DND-41 (cell line): ENCODE measurements at regions not wholly inside any gene's neighbourhood (a gene's known extent, or its start where the extent isn't known, plus 50 kb on each side); places are given as distances from the start of the nearest gene placed in this dataset.

Experiments
- ATAC-seq: fragments of 200-7000 bp; cut with Tn5 transposase; 3 replicates; pipeline ENCODE4 v1.9.1; 2021; ENCODE audit warnings: low read depth; ENCODE audit not compliant: insufficient read depth
- DNase-seq: peaks from one replicate; pipeline ENCODE4 v3.0.0-alpha.2; 2020
- H2AFZ ChIP-seq: 2 replicates; pipeline ENCODE4 v1.6.0; 2012; ENCODE audit warnings: low read depth, low read length
- H3K27ac ChIP-seq: 2 replicates; pipeline ENCODE4 v1.5.1; 2012; ENCODE audit warnings: low read length, inconsistent platforms
- H3K27me3 ChIP-seq: fragments of 200-600 bp; sonication (generic); 2 replicates; pipeline ENCODE4 v1.6.0; 2012; ENCODE audit warnings: low read length, mild to moderate bottlenecking, inconsistent platforms; ENCODE audit not compliant: insufficient read depth, poor library complexity
- H3K36me3 ChIP-seq: 2 replicates; pipeline ENCODE4 v1.5.1; 2012; ENCODE audit warnings: low read length, inconsistent platforms; ENCODE audit not compliant: insufficient read depth
- H3K4me1 ChIP-seq: 2 replicates; pipeline ENCODE4 v1.5.1; 2012; ENCODE audit warnings: mild to moderate bottlenecking, low read length; ENCODE audit not compliant: insufficient read depth
- H3K4me2 ChIP-seq: 2 replicates; pipeline ENCODE4 v1.6.0; 2012; ENCODE audit warnings: mild to moderate bottlenecking, moderate library complexity, low read length, inconsistent platforms; ENCODE audit not compliant: insufficient read depth
- H3K4me3 ChIP-seq, 2 experiments: fragments of 200-600 bp in 1 of 2; shearing (Covaris generic) in 1 of 2; 2 replicates each; pipeline ENCODE4 v1.5.1; 2012 to 2016; ENCODE audit warnings: inconsistent platforms in 2 of 2, low read length in 2 of 2, mild to moderate bottlenecking in 2 of 2, low read depth in 1 of 2, moderate library complexity in 1 of 2
- H3K79me2 ChIP-seq: 2 replicates; pipeline ENCODE4 v1.6.0; 2012; ENCODE audit warnings: low read length, inconsistent platforms; ENCODE audit not compliant: insufficient read depth
- H3K9ac ChIP-seq: 2 replicates; pipeline ENCODE4 v1.6.0; 2012; ENCODE audit warnings: low read depth, mild to moderate bottlenecking, inconsistent platforms, low read length, moderate library complexity
- H3K9me3 ChIP-seq: 2 replicates; pipeline ENCODE4 v1.5.1; 2012; ENCODE audit warnings: low read length, moderate library complexity, mild to moderate bottlenecking, inconsistent platforms; ENCODE audit not compliant: insufficient read depth, severe bottlenecking
- H4K20me1 ChIP-seq: 2 replicates; pipeline ENCODE4 v1.6.0; 2012; ENCODE audit warnings: low read length; ENCODE audit not compliant: insufficient read depth
- EZH2 ChIP-seq: IDR thresholded peaks from 3 replicates; pipeline ENCODE4 v1.6.1; 2012; ENCODE audit warnings: borderline replicate concordance, low read depth, mild to moderate bottlenecking, moderate library complexity, low read length, inconsistent platforms; ENCODE audit not compliant: severe bottlenecking
- TF ChIP-seq, protein P1 (sequence below): IDR thresholded peaks from 2 replicates; pipeline ENCODE4 v1.5.1; 2012; ENCODE audit warnings: borderline replicate concordance, low read length, moderate library complexity, mild to moderate bottlenecking; ENCODE audit not compliant: poor library complexity, severe bottlenecking; ENCODE audit errors: extremely low read depth

DNA sequence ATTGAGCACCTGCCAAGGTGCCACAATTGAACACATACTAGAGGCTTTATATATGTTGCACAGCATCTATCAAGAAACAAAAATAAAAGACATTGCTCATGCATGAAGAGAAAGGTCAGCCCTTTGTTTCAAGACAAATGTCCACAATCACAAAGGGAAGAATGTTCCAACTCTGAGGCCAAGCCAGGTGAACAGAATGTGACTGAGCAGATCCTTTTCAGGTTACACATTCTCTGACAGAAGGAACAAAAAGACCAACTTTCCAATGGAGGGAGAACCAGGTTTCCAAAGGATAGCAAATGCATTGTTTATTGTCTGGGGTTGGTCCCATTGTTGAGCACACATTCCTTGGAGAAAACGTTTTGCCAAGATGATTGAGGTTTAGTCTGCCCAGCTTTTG is 50.2 kb upstream of the FAM174B start:
- no peak overlapping the region for H3K9ac ChIP-seq
- H2AFZ ChIP-seq: no peak overlapping the region
- H3K27me3 ChIP-seq: no peaks in the 10 kb centered on the region
- no peak for TF ChIP-seq EZH2
- TF ChIP-seq, protein P1, sequence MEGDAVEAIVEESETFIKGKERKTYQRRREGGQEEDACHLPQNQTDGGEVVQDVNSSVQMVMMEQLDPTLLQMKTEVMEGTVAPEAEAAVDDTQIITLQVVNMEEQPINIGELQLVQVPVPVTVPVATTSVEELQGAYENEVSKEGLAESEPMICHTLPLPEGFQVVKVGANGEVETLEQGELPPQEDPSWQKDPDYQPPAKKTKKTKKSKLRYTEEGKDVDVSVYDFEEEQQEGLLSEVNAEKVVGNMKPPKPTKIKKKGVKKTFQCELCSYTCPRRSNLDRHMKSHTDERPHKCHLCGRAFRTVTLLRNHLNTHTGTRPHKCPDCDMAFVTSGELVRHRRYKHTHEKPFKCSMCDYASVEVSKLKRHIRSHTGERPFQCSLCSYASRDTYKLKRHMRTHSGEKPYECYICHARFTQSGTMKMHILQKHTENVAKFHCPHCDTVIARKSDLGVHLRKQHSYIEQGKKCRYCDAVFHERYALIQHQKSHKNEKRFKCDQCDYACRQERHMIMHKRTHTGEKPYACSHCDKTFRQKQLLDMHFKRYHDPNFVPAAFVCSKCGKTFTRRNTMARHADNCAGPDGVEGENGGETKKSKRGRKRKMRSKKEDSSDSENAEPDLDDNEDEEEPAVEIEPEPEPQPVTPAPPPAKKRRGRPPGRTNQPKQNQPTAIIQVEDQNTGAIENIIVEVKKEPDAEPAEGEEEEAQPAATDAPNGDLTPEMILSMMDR: no peak
- H3K79me2 ChIP-seq: no peaks in the 10 kb centered on the region
- no peaks in the 10 kb centered on the region for H3K9me3 ChIP-seq
- no peaks in the 10 kb centered on the region for H3K36me3 ChIP-seq
- H3K27ac ChIP-seq: no peak overlapping the region
- no peak overlapping the region for H3K4me3 ChIP-seq
- H3K4me1 ChIP-seq: no peaks in the 10 kb centered on the region
- H3K4me2 ChIP-seq: no peak overlapping the region
- ATAC-seq (no peak), DNase-seq (no peak)
- no peaks in the 10 kb centered on the region for H4K20me1 ChIP-seq

DNA sequence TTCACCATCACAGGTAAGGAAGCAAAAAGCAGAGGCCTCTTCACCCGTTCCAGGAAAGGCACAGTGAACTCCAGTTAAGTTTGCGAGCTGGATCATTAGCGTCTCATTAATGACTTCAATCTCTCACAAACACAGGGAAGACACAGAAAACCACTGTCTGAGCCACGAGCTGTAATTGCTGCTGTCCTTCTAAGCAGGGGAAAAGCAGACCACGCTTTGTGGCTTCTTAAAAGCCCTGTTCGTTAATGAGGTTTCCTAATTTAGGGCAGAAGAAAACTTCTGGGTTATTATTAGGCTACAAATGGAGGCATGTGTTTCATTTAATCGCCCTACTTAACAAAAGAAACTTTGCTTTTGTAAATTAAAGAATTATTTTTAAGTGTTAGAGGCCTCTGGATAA is 50.6 kb upstream of the FAM174B start:
- Histone ChIP-seq H2AFZ (no peak overlapping the region), H3K79me2 (no peaks in the 10 kb centered on the region), H3K9me3 (no peaks in the 10 kb centered on the region), H3K4me2 (no peak overlapping the region), H3K27ac (no peak overlapping the region), H3K36me3 (no peaks in the 10 kb centered on the region), H4K20me1 (no peaks in the 10 kb centered on the region), H3K4me1 (no peaks in the 10 kb centered on the region), H3K27me3 (no peaks in the 10 kb centered on the region), H3K9ac (no peak overlapping the region), H3K4me3 (no peak overlapping the region)
- TF ChIP-seq EZH2: no peak
- TF ChIP-seq, protein P1: no peak
- no peak for ATAC-seq
- DNase-seq: no peak

DNA sequence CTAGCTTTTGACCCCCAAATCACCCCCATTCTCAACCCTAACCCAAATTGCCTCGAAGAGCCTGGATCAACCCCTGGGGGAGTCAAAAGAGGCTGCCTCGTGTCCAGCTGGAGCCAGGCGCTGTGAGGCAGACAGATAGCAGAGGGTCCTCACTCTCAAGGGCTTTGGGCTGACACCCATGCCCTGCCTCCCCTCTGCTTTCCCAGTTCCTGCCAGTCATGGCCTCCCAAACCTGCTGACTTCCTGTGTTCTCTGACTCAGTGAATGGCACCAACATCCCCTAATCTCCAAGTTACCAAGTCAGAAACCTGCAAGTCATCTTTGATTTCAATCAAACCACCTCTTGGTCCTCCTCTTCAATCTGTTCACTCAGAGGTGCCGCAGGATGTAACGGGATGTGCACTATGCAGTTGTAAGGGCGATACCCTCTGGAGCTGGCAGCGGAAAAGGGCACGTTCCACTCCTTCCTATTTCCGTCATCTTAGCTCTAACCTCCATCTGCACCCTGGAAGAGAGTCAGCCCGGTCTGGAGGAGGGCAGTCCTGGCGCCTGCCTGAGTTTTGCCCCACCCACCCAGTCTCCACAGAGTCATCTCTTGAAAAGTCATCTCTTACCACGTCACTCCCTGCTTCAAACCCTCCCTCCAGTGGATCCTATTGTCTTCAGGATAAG is 52.4 kb upstream of the FAM174B start:
- Histone ChIP-seq H3K36me3 (no peaks in the 10 kb centered on the region), H3K9ac (no peak overlapping the region), H3K4me3 (no peak overlapping the region), H3K79me2 (no peaks in the 10 kb centered on the region), H3K27ac (no peak overlapping the region), H3K4me2 (no peak overlapping the region), H3K27me3 (no peaks in the 10 kb centered on the region), H3K9me3 (no peaks in the 10 kb centered on the region), H4K20me1 (no peaks in the 10 kb centered on the region), H2AFZ (no peak overlapping the region), H3K4me1 (no peaks in the 10 kb centered on the region)
- no peak for DNase-seq
- TF ChIP-seq, protein P1: no peak
- no peak for TF ChIP-seq EZH2
- ATAC-seq: no peak

DNA sequence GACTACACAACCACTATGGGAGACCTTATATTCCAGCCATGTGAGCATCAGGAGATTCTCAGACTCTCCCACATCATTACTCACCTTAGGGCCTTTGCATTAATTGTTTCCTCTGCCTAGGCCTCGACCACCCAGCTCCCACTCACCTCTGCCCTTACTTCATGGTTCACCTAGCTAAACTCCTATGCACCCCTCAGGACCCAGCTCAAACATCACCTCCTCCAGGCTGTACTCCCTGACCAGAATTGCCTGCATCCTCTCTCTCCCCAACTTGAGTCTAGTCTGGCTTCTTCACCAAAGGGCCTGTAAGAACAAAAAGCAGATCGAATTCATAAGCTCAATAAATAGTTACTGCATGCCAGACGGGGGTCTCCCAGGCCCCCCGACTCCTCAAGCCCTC is 53.1 kb upstream of the FAM174B start:
- TF ChIP-seq EZH2: no peak
- TF ChIP-seq, protein P1: no peak
- Histone ChIP-seq H3K27ac (no peak overlapping the region), H3K36me3 (no peaks in the 10 kb centered on the region), H3K79me2 (no peaks in the 10 kb centered on the region), H2AFZ (no peak overlapping the region), H3K9ac (no peak overlapping the region), H3K27me3 (no peaks in the 10 kb centered on the region), H3K4me3 (no peak overlapping the region), H3K4me1 (no peaks in the 10 kb centered on the region), H4K20me1 (no peaks in the 10 kb centered on the region), H3K4me2 (no peak overlapping the region), H3K9me3 (no peaks in the 10 kb centered on the region)
- ATAC-seq (no peak), DNase-seq (no peak)
